Liver (tissue), 8 donors: ENCODE measurements at regions not wholly inside any gene's neighbourhood (a gene's known extent, or its start where the extent isn't known, plus 50 kb on each side); places are given as distances from the start of the nearest gene placed in this dataset.
"Not testable (repeated sequence)": the region's sequence is repeated elsewhere in the genome, so short reads cannot be mapped to it uniquely, and the experiment has no call there.

Experiments used
- DNase-seq: peaks from one replicate; pipeline ENCODE4 v3.0.0-alpha.2; 2017; ENCODE audit warnings: low spot score
- H3K27ac ChIP-seq, 2 donors: one replicate each; pipeline ENCODE4 v1.7.0; 2013; ENCODE audit warnings: inconsistent platforms in 2 of 2, low read length in 2 of 2, control low read depth in 1 of 2, low read depth in 1 of 2, mild to moderate bottlenecking in 1 of 2
- H3K27me3 ChIP-seq, 4 donors: one replicate each; pipeline versions ENCODE4 v1.6.1 to v1.7.0; 2013; ENCODE audit warnings: low read length in 3 of 4, inconsistent platforms in 1 of 4, mild to moderate bottlenecking in 1 of 4, moderate library complexity in 1 of 4; ENCODE audit not compliant: control insufficient read depth in 4 of 4, insufficient read depth in 4 of 4
- H3K36me3 ChIP-seq, 4 donors: one replicate each; pipeline versions ENCODE4 v1.6.1 to v1.7.0; 2013; ENCODE audit warnings: low read length in 3 of 4, mild to moderate bottlenecking in 3 of 4, low read depth in 1 of 4, moderate library complexity in 1 of 4; ENCODE audit not compliant: control insufficient read depth in 4 of 4, insufficient read depth in 3 of 4
- H3K4me1 ChIP-seq, 4 donors: one replicate each; pipeline versions ENCODE4 v1.6.1 to v1.7.0; 2013; ENCODE audit warnings: low read length in 3 of 4, mild to moderate bottlenecking in 3 of 4, moderate library complexity in 1 of 4; ENCODE audit not compliant: control insufficient read depth in 4 of 4, insufficient read depth in 4 of 4
- H3K4me3 ChIP-seq, 3 donors: one replicate each; pipeline versions ENCODE4 v1.6.1 to v1.7.0; 2013; ENCODE audit warnings: low read length in 3 of 3, control low read depth in 1 of 3, low read depth in 1 of 3, mild to moderate bottlenecking in 1 of 3
- H3K9ac ChIP-seq, 2 donors: one replicate each; pipeline ENCODE4 v1.7.0; 2013; ENCODE audit warnings: low read length in 2 of 2, mild to moderate bottlenecking in 2 of 2, moderate library complexity in 2 of 2, control low read depth in 1 of 2, low read depth in 1 of 2
- H3K9me3 ChIP-seq, 4 donors: one replicate each; pipeline versions ENCODE4 v1.6.1 to v1.7.0; 2013; ENCODE audit warnings: low read length in 3 of 4; ENCODE audit not compliant: control insufficient read depth in 4 of 4
- RAD21 ChIP-seq, 2 donors: IDR thresholded peaks; 2 replicates each; pipeline ENCODE4 v1.6.1; 2016; ENCODE audit warnings: antibody characterized with exemption in 2 of 2, mild to moderate bottlenecking in 2 of 2
- WGBS: extraction: QIAGEN DNeasy Blood & Tissue Kit; methylation state at CpG from one replicate; pipeline ENCODE4 v1.1.7; 2013; 5-methylcytosine and 5-hydroxymethylcytosine counted together
- TF ChIP-seq, protein P1 (sequence below): IDR thresholded peaks from 2 replicates; pipeline ENCODE4 v1.6.1; 2016; ENCODE audit warnings: antibody characterized with exemption
- TF ChIP-seq, protein P2 (sequence below): fragments of 150-350 bp; IDR thresholded peaks from 2 replicates; pipeline ENCODE4 v1.5.1; 2017; ENCODE audit warnings: improper control_type of control experiment, low read depth, low read length; ENCODE audit not compliant: missing input control
- donor health status: healthy.
- donor health status: healthy.
- donor health status: healthy.
- donor health status: healthy.
- donor health status: healthy.

DNA sequence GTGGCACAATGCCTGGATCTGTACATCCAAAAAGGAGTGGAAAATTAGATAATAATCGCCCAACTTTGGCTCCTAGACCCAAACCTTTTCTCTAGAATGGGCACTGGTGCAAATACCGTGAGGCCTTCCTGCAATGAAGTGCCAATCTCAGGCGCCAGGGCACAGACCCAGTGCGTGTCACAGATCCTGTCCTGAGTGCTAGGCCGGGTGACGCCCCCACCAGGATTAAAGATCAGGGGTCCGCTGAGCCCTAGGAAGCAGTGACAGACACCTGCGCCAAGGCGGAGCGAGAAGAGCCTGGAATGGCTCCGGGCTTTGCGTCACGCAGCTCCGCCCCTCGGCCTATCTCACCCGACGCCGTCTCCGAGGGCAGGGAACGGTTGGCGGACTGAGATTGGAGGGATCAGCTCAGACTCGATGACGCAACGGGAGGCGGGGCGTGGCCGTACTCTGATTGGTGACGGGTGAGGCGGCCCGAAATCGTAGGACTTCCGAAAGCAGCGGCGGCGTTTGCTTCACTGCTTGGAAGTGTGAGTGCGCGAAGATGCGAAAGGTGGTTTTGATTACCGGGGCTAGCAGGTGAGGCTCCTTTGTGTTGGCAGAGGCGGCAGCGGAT is 261.9 kb downstream of the ZNF37A start (continued):
- TF ChIP-seq, protein P1, sequence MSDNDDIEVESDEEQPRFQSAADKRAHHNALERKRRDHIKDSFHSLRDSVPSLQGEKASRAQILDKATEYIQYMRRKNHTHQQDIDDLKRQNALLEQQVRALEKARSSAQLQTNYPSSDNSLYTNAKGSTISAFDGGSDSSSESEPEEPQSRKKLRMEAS: peak; percentile 6

- not testable (repeated sequence) for H3K27me3 ChIP-seq, DNase-seq, H3K4me1 ChIP-seq, H3K9me3 ChIP-seq, H3K9ac ChIP-seq, H3K36me3 ChIP-seq
- H3K4me3 ChIP-seq: peak overlapping the region in 2 of 3 donors; percentile 49 to 53
- H3K27ac ChIP-seq: peak overlapping the region; percentile 70 to 82
- WGBS: 3% methylated on average over 13 of the region's 16 CpGs
Measured at GRCh38 chr10:38356527-38356926, 262.4 kb downstream of the ZNF37A start.

GRCh38 chr10:38362514-38362913 is 268.4 kb downstream of the ZNF37A start:
- not testable (repeated sequence) for H3K9me3 ChIP-seq, H3K9ac ChIP-seq, H3K4me3 ChIP-seq, H3K4me1 ChIP-seq, H3K27me3 ChIP-seq, DNase-seq
- Histone ChIP-seq H3K27ac (peak overlapping the region in 1 of 2 donors; percentile 18), H3K36me3 (peaks cover 5 to 22% (median 19%) of the 10 kb centered on the region in 4 donors)

DNA sequence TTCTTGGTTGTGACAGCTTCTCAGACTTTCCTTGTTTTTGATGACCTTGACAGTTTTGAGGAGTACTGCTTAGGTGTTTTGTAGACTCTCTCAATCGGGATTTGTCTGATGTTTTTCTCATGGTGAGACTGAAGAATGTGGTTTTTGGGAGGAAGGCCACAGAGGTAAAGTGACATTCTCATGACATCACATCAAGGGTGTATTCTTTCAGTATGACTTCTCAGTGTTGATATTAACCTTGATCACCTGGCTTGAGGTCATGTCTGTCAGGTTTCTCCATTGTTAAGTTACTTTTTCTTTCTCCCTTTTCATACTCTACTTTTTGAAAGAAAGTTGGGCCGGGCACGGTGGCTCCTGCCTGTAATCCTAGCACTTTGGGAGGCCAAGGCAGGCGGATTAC is 269.9 kb downstream of the ZNF37A start:
- H3K27ac ChIP-seq, DNase-seq, H3K9ac ChIP-seq, H3K27me3 ChIP-seq, H3K9me3 ChIP-seq, H3K4me3 ChIP-seq, H3K4me1 ChIP-seq: not testable (repeated sequence)
- WGBS: 97% methylated on average over 3 of the region's 4 CpGs
- H3K36me3 ChIP-seq: peaks cover 7 to 24% (median 23%) of the 10 kb centered on the region in 4 donors

GRCh38 chr10:38365917-38366316 is 271.8 kb downstream of the ZNF37A start:
- peaks cover 7 to 27% (median 22%) of the 10 kb centered on the region in 4 donors for H3K36me3 ChIP-seq
- H3K9me3 ChIP-seq, H3K9ac ChIP-seq, DNase-seq, H3K4me1 ChIP-seq, H3K27ac ChIP-seq, H3K4me3 ChIP-seq, H3K27me3 ChIP-seq: not testable (repeated sequence)
- WGBS: 51% methylated on average over 5 of the region's 5 CpGs
- TF ChIP-seq, protein P2, sequence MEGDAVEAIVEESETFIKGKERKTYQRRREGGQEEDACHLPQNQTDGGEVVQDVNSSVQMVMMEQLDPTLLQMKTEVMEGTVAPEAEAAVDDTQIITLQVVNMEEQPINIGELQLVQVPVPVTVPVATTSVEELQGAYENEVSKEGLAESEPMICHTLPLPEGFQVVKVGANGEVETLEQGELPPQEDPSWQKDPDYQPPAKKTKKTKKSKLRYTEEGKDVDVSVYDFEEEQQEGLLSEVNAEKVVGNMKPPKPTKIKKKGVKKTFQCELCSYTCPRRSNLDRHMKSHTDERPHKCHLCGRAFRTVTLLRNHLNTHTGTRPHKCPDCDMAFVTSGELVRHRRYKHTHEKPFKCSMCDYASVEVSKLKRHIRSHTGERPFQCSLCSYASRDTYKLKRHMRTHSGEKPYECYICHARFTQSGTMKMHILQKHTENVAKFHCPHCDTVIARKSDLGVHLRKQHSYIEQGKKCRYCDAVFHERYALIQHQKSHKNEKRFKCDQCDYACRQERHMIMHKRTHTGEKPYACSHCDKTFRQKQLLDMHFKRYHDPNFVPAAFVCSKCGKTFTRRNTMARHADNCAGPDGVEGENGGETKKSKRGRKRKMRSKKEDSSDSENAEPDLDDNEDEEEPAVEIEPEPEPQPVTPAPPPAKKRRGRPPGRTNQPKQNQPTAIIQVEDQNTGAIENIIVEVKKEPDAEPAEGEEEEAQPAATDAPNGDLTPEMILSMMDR: peak; percentile 36
- TF ChIP-seq RAD21 (IDR thresholded peaks at IDR 0.05): peak; percentile 73 to 79

DNA sequence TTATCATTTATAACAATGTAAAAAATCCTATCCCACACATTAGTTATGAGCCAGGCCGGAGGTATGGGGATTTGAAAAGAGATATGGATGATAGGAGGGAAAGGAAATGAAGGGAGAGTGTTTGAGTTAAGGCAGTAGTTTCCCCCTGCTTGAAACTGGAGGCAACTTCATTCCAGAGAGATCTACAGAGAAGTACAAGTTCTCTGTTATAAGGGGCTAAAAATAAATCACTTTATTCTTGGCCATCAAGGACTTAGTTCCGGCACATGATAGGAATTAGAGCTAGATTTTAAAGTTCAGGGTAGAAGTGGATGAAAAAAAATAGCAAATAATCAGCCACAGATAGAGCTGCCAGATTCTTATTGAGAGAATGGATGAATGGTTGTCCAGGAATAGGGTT is 289.7 kb downstream of the ZNF37A start:
- not testable (repeated sequence) for DNase-seq, H3K27ac ChIP-seq, H3K9ac ChIP-seq, H3K9me3 ChIP-seq, H3K4me1 ChIP-seq, H3K4me3 ChIP-seq, H3K27me3 ChIP-seq, H3K36me3 ChIP-seq
- 94% methylated on average over 2 of the region's 2 CpGs for WGBS

DNA sequence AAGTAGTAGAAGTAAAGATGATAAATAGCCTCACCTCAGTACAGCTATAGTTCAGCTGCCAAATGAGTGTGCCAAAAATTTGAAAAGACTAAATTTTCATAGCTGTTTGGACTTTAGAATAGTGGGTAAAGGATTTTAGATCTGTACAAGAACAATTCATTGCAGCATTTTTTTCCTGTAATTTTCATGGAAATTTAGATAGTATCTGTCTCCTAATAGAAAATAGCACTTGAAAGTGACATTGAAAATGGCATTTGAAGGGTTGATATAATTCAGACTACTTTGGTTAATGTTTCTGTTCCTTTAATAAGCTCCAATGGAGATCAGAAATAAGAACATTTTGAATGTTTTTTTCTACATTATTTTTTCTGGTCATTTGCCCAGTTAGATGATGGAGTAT is 292.7 kb downstream of the ZNF37A start:
- not testable (repeated sequence) for DNase-seq, H3K27me3 ChIP-seq, H3K9me3 ChIP-seq, H3K27ac ChIP-seq, H3K4me1 ChIP-seq, H3K4me3 ChIP-seq, H3K9ac ChIP-seq, H3K36me3 ChIP-seq
